ENCODE measurements at regions not wholly inside any gene's neighbourhood (a gene's known extent, or its start where the extent isn't known, plus 50 kb on each side); places are given as distances from the start of the nearest gene placed in this dataset.
"Not testable (repeated sequence)": the region's sequence is repeated elsewhere in the genome, so short reads cannot be mapped to it uniquely, and the experiment has no call there.

DNA sequence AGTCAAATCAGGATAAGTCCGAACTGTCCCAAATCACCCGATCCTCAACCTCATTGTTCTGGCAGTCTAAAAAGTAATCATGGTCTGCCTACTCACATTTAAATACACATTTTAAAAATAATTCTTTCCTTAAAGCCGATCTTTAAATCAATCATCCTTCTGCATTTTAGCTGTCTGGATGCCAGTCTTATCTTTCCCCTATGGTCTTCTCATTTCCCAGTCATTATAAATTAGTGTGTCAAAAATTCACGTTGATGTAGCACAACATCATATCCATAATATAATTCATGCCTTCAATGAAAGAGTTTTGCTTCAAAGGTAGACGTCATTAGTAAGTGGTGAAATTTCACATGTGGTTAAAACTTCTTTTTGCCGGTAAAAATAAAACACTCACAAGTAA lies 108.1 kb upstream of the FRG1 start:
- Mint-ChIP-seq H3K27me3 (no peaks in the 10 kb centered on the region), H3K36me3 (no peaks in the 10 kb centered on the region), H3K4me3 (no peak overlapping the region), H3K4me1 (ENCODE audit: low read depth in 2 of 2) (no peaks in the 10 kb centered on the region), H3K27ac (no peak overlapping the region), H3K9me3 (peaks cover 4% of the 10 kb centered on the region)
- no peak for ATAC-seq
- DNase-seq (ENCODE audit: low spot score) = no peak

DNA sequence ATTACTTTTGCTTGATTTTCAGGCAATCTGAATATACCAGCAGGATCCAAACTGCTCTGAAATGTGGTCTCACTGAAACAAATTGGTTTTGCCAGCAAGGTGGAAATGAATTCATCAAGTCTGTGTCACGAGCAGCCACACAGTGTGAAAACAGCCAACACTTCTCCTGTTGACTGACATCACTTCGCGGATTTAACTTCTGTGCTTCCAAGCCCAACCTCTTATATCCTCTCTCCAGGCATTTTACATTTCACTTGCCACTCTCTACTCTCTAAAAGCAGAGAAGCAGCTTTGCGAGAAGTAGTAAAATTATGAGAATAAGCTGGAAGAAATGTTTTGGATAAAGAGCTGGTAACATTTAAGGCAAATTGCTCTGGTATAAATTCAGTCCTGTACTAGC lies 106.1 kb upstream of the FRG1 start:
- ATAC-seq (no peak), DNase-seq (ENCODE audit: low spot score) (no peak)
- H3K27ac Mint-ChIP-seq = no peak overlapping the region
- no peaks in the 10 kb centered on the region for H3K27me3 Mint-ChIP-seq
- H3K4me1 Mint-ChIP-seq (ENCODE audit: low read depth in 2 of 2) = no peaks in the 10 kb centered on the region
- H3K4me3 Mint-ChIP-seq = no peak overlapping the region
- peaks cover 4% of the 10 kb centered on the region for H3K9me3 Mint-ChIP-seq
- no peaks in the 10 kb centered on the region for H3K36me3 Mint-ChIP-seq

DNA sequence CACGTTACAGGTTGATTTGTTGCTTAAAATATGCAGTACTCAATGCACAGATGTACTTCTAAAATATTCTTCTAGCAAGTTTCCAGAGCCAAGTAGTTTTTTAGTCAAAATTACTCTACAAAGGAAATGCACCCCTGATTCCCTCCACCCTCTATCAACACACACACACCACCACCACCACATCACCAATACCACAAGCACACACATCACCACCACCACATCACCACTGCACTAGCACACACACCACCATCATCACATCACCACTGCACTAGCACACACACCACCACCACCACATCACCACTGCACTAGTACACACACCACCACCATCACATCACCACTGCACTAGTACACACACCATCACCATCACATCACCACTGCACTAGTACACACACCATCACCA lies 105.2 kb upstream of the FRG1 start:
- no peaks in the 10 kb centered on the region for H3K27me3 Mint-ChIP-seq
- ATAC-seq (no peak), DNase-seq (ENCODE audit: low spot score) (no peak)
- H3K4me3 Mint-ChIP-seq = no peak overlapping the region
- H3K27ac Mint-ChIP-seq = no peak overlapping the region
- no peaks in the 10 kb centered on the region for H3K36me3 Mint-ChIP-seq
- no peaks in the 10 kb centered on the region for H3K4me1 Mint-ChIP-seq (ENCODE audit: low read depth in 2 of 2)
- H3K9me3 Mint-ChIP-seq = peaks cover 4% of the 10 kb centered on the region

DNA sequence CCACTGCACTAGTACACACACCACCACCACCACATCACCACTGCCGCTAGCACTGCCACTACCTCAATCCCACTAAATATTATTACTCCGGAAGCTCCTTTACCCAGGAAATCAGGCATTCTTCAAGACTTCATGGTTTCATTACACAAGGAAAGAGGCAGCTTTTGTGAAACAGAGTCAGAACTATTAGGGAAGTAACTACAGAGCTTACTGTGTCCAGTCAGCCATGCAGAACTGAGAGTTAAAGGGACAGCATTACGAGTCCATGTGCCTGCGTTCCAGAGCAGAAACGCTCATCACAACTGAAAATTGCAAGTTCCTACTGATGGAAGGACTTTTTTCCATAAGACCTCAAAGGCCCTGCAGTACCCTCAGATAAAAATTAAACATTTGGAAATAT lies 103.2 kb upstream of the FRG1 start:
- Mint-ChIP-seq H3K27ac (no peak overlapping the region), H3K4me3 (no peak overlapping the region), H3K4me1 (ENCODE audit: low read depth in 2 of 2) (no peaks in the 10 kb centered on the region), H3K27me3 (no peaks in the 10 kb centered on the region), H3K36me3 (no peaks in the 10 kb centered on the region), H3K9me3 (peaks cover 4% of the 10 kb centered on the region)
- DNase-seq (ENCODE audit: low spot score) = no peak
- no peak for ATAC-seq

DNA sequence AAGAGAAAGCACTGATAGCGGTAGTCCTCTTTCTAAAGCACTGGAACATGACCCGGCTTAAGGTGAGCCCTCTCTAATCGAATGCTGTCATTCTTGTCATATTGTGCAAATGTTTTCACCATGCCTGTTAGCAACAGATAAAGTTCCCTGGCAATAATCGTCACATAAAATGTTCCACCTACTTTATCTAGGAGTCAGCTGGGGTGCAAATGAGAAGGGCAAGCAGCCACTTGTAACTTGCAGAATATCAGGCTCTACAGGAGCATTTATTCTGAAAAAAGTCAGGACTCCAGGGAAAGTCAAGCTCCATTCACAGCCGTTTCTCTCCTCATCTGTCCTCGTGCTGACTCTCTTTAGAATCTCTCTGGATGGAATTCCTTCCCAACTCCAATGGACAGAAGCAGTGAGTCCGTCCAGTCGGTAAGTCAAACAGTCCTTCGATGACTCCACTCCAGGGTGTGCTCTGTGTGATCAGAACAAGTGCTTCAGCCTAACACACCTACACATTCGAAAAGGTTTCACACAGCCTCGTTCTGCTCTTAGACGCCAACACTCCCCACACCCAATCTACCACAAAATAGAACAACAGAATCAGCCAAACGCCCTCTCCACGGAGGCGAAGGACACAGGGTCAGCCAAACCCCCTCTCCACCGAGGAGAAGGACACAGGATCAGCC lies 101.7 kb upstream of the FRG1 start:
- H3K27me3 Mint-ChIP-seq = no peaks in the 10 kb centered on the region

DNA sequence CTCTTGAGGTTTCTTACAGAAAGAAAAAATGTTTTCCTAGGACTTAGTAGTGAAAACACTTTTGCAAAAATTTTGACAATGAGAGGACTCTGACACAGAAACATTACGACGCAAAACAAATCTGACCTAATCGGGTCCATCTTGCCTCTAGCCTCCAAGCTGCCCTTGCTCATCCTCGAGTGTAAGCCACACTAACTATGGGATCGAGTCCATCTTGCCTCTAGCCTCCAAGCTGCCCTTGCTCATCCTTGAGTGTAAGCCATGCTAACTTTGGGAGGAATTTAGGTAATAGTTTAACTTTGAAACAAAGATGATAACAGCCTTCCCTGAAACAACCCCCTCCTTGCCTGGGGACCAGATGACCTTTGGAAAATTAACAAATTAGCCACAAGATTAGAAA lies 100.3 kb upstream of the FRG1 start:
- no peaks in the 10 kb centered on the region for H3K27me3 Mint-ChIP-seq
- no peak overlapping the region for H3K4me3 Mint-ChIP-seq
- DNase-seq (ENCODE audit: low spot score) (no peak), ATAC-seq (no peak)
- H3K36me3 Mint-ChIP-seq = no peaks in the 10 kb centered on the region
- H3K4me1 Mint-ChIP-seq (ENCODE audit: low read depth in 2 of 2) = no peaks in the 10 kb centered on the region
- H3K9me3 Mint-ChIP-seq = peaks cover 7% of the 10 kb centered on the region
- H3K27ac Mint-ChIP-seq = no peak overlapping the region

More for the DNA sequence above, 101.7 kb upstream of the FRG1 start:
- Mint-ChIP-seq H3K4me3 (no peak overlapping the region), H3K9me3 (peaks cover 7% of the 10 kb centered on the region), H3K4me1 (ENCODE audit: low read depth in 2 of 2) (no peaks in the 10 kb centered on the region), H3K36me3 (no peaks in the 10 kb centered on the region), H3K27ac (no peak overlapping the region)
- ATAC-seq = no peak
- no peak for DNase-seq (ENCODE audit: low spot score)

DNA sequence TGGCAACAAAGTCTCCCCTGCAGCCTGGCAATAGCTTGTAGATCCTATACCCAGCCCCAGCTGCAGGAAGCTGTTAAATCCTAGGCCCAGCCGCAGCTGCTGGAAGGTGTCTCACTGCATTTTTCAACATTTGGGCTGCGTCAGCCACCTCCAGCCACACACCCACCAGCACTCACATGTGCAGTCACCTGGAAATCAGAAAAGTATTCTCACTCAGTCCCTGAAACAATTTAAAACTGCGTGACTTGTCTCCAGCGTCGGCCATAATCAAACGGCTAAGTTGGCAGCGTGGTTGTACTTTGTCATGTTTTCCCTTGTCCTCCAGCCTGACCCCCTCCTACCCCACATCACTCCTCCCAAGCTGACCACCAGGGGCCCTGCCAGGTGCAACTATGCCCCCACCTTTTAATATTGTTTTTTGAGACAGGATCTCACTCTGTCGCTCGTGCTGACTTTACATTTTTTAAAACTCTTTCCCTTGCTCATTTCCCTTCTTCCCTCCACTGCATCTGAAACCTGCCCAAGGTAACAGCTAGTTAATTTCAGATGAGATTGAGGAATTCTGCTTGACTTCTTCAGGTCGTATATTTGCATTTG lies 97.2 kb upstream of the FRG1 start:
- Mint-ChIP-seq H3K36me3 (no peaks in the 10 kb centered on the region), H3K9me3 (peaks cover 10% of the 10 kb centered on the region), H3K27me3 (no peaks in the 10 kb centered on the region), H3K4me3 (no peak overlapping the region), H3K4me1 (ENCODE audit: low read depth in 2 of 2) (no peaks in the 10 kb centered on the region), H3K27ac (no peak overlapping the region)
- no peak for ATAC-seq
- DNase-seq (ENCODE audit: low spot score) = no peak

DNA sequence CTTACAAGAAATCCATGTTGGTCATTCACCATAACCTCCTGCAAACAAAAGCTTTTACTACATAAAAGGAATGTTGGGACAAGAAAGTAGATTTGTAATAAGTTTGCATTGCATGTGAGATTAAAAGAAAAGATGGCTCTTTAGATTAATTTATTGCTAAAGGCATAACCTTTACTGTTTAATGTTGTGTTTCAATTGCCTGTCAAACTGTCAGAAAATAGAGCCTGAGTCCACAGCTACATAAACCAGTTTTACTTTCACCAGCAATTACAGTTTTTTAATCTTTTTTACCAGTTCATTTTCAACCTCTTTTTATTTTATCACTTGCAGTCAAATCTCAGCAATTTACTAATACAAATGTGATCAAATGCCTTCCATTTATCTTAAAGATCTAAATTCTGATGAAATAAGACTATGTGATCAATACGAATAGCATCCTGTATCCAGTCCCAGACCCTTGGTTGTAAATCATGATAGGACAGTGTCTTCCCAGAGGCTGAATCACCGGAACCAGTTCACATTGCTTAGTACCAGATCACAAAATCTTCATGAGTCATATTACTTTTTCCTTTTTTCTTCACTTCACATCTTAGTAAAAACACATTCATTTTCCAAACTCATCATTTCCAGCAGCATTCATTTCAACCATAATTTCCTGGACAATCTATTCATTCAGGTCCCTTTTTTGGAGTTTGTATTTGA lies 95.4 kb upstream of the FRG1 start:
- no peaks in the 10 kb centered on the region for H3K4me1 Mint-ChIP-seq (ENCODE audit: low read depth in 2 of 2)
- no peaks in the 10 kb centered on the region for H3K36me3 Mint-ChIP-seq
- DNase-seq (ENCODE audit: low spot score) (no peak), ATAC-seq (no peak)
- no peak overlapping the region for H3K27ac Mint-ChIP-seq
- H3K9me3 Mint-ChIP-seq = peaks cover 10% of the 10 kb centered on the region
- no peaks in the 10 kb centered on the region for H3K27me3 Mint-ChIP-seq
- H3K4me3 Mint-ChIP-seq = no peak overlapping the region

DNA sequence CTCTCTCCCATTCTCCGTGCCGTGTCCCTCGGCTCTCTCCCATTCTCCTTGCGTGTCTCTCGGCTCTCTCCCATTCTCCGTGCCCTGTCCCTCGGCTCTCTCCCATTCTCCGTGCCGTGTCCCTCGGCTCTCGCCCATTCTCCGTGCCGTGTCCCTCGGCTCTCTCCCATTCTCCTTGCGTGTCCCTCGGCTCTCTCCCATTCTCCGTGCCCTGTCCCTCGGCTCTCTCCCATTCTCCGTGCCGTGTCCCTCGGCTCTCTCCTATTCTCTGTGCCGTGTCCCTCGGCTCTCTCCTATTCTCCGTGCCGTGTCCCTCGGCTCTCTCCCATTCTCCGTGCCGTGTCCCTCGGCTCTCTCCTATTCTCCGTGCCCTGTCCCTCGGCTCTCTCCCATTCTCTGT lies 94.6 kb upstream of the FRG1 start:
- not testable (repeated sequence) for H3K27ac Mint-ChIP-seq; H3K27me3 Mint-ChIP-seq; H3K4me1 Mint-ChIP-seq (ENCODE audit: low read depth in 2 of 2); H3K36me3 Mint-ChIP-seq; DNase-seq (ENCODE audit: low spot score); H3K9me3 Mint-ChIP-seq; H3K4me3 Mint-ChIP-seq; ATAC-seq

DNA sequence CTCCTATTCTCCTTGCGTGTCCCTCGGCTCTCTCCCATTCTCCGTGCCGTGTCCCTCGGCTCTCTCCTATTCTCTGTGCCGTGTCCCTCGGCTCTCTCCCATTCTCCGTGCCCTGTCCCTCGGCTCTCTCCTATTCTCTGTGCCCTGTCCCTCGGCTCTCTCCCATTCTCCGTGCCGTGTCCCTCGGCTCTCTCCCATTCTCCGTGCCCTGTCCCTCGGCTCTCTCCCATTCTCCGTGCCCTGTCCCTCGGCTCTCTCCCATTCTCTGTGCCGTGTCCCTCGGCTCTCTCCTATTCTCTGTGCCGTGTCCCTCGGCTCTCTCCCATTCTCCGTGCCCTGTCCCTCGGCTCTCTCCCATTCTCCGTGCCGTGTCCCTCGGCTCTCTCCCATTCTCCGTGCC lies 94.1 kb upstream of the FRG1 start:
- H3K4me1 Mint-ChIP-seq (ENCODE audit: low read depth in 2 of 2); H3K27ac Mint-ChIP-seq; H3K9me3 Mint-ChIP-seq; DNase-seq (ENCODE audit: low spot score); H3K27me3 Mint-ChIP-seq; H3K36me3 Mint-ChIP-seq; ATAC-seq; H3K4me3 Mint-ChIP-seq: not testable (repeated sequence)

DNA sequence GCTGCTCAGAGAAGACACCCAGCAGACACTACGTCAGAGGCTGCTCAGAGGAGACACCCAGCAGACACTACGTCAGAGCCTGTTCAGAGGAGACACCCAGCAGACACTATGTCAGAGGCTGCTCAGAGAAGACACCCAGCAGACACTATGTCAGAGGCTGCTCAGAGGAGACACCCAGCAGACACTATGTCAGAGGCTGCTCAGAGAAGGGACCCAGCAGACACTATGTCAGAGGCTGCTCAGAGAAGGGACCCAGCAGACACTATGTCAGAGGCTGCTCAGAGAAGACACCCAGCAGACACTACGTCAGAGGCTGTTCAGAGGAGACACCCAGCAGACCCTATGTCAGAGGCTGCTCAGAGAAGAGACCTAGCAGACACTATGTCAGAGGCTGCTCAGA lies 92.0 kb upstream of the FRG1 start:
- H3K4me3 Mint-ChIP-seq; H3K27ac Mint-ChIP-seq; H3K4me1 Mint-ChIP-seq (ENCODE audit: low read depth in 2 of 2); H3K27me3 Mint-ChIP-seq; H3K36me3 Mint-ChIP-seq; DNase-seq (ENCODE audit: low spot score); ATAC-seq: not testable (repeated sequence)
- peaks cover 12% of the 10 kb centered on the region for H3K9me3 Mint-ChIP-seq

DNA sequence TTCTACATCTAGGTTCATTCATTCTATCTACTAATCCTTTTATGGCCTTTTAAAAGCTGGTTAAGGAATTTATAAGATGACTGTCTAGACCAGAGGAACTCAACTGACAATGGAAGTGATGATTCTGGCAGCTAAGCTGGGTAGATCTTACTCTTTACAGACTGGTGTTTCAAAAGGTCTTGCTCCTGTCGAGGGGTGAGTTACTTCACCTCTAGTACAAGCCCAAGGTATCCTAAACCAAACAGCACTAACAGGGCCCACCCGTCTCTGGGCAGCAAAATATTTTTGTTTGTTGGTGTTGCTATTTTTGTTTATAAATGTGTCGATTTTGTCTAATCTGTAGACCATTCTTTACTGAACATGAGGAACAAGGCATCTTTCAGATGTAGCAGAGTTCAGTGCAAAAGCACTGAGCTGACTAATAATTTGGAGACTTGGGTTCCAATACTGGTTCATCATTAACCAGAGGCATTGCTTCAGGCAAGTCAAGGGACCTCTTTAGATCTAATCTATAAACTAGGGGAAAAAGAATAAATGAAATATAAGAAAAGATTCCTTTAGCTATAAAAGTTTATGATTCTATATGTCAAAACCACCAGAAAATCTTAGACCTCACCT lies 90.3 kb upstream of the FRG1 start:
- no peak for DNase-seq (ENCODE audit: low spot score)
- Mint-ChIP-seq H3K9me3 (peaks cover 15% of the 10 kb centered on the region), H3K4me3 (no peak overlapping the region), H3K36me3 (peaks cover 4% of the 10 kb centered on the region), H3K27me3 (no peaks in the 10 kb centered on the region), H3K27ac (no peak overlapping the region), H3K4me1 (ENCODE audit: low read depth in 2 of 2) (no peaks in the 10 kb centered on the region)
- no peak for ATAC-seq

DNA sequence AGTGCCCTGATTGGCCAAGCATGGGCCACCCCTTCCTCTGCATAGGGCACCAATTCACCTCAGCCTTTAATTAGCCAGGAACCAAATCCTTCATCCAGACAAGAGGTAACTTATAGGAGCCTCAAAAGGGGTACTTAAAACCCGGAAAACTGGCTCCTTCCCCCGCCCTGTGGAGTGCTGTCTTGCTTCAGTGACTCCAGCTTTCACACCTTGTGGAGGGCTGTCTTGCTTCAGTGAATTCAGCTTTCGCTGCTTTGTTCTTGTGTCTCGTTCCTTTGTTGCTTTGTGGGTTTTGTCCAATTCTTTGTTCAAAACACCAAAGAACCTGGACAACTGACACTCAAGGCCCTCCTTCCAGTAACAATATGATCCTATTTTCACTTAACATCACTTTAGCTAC lies 82.2 kb upstream of the FRG1 start:
- Mint-ChIP-seq H3K4me3 (no peak overlapping the region), H3K27me3 (no peaks in the 10 kb centered on the region), H3K4me1 (ENCODE audit: low read depth in 2 of 2) (no peaks in the 10 kb centered on the region), H3K9me3 (peaks cover 12% of the 10 kb centered on the region), H3K36me3 (peaks cover 4% of the 10 kb centered on the region), H3K27ac (no peak overlapping the region)
- ATAC-seq (no peak), DNase-seq (ENCODE audit: low spot score) (no peak)

DNA sequence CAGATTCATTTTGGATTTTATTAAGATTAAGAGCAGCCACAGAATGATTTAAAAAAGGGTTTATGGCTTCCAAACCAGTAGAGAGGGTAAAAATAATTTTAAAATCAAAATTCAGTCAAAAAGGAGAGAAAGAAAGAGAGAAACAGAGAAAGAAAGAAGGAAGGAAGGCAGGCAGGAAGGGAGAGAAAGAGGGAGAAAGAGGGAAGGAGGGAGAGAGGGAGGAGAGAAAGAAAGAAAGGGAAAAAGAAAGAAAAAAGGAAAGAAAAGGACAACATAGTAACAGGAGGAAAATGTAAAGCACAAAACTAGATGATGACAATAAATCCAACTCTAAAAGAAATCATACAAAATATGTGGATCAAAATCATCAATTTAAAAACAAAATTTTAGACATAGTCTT lies 79.6 kb upstream of the FRG1 start:
- Mint-ChIP-seq H3K27ac (no peak overlapping the region), H3K27me3 (no peaks in the 10 kb centered on the region), H3K9me3 (peaks cover under 1% of the 10 kb centered on the region), H3K36me3 (no peaks in the 10 kb centered on the region), H3K4me3 (no peak overlapping the region), H3K4me1 (ENCODE audit: low read depth in 2 of 2) (no peaks in the 10 kb centered on the region)
- no peak for DNase-seq (ENCODE audit: low spot score)
- no peak for ATAC-seq

Data from natural killer cell treated with Interleukin-12 subunit alpha and Interleukin-12 subunit beta and Interleukin-15 and Interleukin-18, amount 100 ng/mL, for 72 hours (primary cell).